ENCODE measurements at regions not wholly inside any gene's neighbourhood (a gene's known extent, or its start where the extent isn't known, plus 50 kb on each side); places are given as distances from the start of the nearest gene placed in this dataset.

DNA sequence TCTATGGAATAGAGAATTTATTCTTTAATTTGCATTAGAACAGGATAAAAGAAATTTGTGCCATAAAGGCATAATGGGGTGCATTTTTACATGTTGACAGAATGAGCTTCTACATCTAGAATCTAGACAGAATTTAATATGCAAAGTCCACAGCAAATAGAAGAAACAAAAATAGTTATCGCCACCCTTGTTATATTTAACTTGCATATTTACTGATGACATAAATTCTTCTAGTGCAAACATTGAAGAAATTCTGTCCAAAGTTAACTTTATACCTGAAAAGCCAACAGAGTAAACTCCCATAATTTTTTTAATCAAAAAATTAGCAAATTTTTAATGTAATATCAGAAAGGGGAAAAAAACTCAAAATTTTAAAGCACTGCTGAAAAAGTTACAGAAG is 213.7 kb upstream of the ALCAM start:
- no peak for DNase-seq
- 95 to 97% (median 96%) methylated on average over 1 of the region's 1 CpG for WGBS, 4 donors
- no peaks in the 10 kb centered on the region for H3K9me3 ChIP-seq (replicated peaks in 1 of 3)
- TF ChIP-seq POLR2A (IDR thresholded peaks at IDR 0.05): no peak
- TF ChIP-seq, protein P1, sequence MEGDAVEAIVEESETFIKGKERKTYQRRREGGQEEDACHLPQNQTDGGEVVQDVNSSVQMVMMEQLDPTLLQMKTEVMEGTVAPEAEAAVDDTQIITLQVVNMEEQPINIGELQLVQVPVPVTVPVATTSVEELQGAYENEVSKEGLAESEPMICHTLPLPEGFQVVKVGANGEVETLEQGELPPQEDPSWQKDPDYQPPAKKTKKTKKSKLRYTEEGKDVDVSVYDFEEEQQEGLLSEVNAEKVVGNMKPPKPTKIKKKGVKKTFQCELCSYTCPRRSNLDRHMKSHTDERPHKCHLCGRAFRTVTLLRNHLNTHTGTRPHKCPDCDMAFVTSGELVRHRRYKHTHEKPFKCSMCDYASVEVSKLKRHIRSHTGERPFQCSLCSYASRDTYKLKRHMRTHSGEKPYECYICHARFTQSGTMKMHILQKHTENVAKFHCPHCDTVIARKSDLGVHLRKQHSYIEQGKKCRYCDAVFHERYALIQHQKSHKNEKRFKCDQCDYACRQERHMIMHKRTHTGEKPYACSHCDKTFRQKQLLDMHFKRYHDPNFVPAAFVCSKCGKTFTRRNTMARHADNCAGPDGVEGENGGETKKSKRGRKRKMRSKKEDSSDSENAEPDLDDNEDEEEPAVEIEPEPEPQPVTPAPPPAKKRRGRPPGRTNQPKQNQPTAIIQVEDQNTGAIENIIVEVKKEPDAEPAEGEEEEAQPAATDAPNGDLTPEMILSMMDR (IDR thresholded peaks at IDR 0.05): no peak
- no peak overlapping the region for H3K27ac ChIP-seq
- no peaks in the 10 kb centered on the region for H3K36me3 ChIP-seq (replicated peaks in 1 of 2)
- no peaks in the 10 kb centered on the region for H3K27me3 ChIP-seq
- H3K4me3 ChIP-seq: no peak overlapping the region
- intact Hi-C loops (cut with DNase I): no loop called here
- H3K4me1 ChIP-seq (replicated peaks in 1 of 2): no peaks in the 10 kb centered on the region

DNA sequence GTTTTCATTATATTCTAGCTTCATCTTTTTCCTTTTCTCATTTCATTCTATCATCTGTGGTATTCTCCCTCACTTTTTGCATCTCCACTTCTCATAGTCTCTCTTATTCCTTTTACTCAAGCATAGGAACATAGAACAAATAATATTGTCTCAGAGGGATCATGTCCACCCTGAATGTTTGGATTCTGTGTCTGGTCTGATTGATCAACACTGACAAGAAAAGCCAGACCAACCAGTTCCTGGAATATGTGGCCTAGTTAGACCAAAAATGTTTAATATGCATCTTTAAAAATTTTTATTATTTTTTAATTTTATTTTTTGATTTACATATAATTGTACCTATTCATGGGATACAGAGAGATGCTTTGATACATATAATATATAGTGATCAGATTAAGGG is 212.0 kb upstream of the ALCAM start:
- H3K36me3 ChIP-seq (replicated peaks in 1 of 2): no peaks in the 10 kb centered on the region
- H3K9me3 ChIP-seq (replicated peaks in 1 of 3): no peaks in the 10 kb centered on the region
- no peaks in the 10 kb centered on the region for H3K27me3 ChIP-seq
- no peak overlapping the region for H3K27ac ChIP-seq
- H3K4me3 ChIP-seq: no peak overlapping the region
- intact Hi-C loops (cut with DNase I): no loop called here
- no peak for TF ChIP-seq POLR2A (IDR thresholded peaks at IDR 0.05)
- TF ChIP-seq, protein P1 (IDR thresholded peaks at IDR 0.05): no peak
- DNase-seq: no peak
- no peaks in the 10 kb centered on the region for H3K4me1 ChIP-seq (replicated peaks in 1 of 2)

DNA sequence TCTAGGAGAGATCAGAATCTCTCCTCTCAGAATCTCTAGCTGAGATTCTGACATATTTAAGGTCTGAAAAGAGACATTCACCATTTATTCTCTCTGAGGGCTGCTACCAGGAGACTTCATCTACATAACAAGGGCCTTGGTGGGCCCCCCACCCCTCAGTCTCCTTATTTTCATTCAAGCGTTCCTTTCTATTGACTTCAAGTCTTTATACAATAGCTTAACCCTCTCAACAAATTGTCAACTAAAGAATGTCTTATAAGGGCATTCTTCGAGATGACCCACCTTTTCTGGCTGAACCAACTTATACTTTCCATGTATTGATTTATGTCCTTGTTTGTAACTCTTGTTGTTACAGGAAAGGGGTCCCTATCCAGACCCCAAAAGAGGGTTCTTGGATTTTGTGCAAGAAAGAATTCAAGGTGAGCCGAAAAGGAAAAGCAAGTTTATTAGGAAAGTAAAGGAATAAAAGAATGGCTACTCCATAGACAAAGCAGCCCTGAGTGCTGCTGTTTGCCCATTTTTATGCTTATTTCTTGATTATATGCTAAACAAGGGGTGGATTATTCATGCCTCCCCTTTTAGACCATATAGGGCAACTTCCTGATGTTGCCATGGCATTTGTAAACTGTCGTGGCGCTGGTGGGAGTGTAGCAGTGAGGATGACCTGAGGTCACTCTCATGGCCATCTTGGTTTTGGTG is 209.5 kb upstream of the ALCAM start:
- intact Hi-C loops (cut with DNase I): no loop called here
- H3K27ac ChIP-seq: no peak overlapping the region
- no peak overlapping the region for H3K4me3 ChIP-seq
- H3K36me3 ChIP-seq (replicated peaks in 1 of 2): no peaks in the 10 kb centered on the region
- WGBS, 4 donors: 85 to 93% (median 89%) methylated on average over 5 of the region's 5 CpGs
- TF ChIP-seq, protein P1 (IDR thresholded peaks at IDR 0.05): no peak
- no peak for TF ChIP-seq POLR2A (IDR thresholded peaks at IDR 0.05)
- no peak for DNase-seq
- H3K27me3 ChIP-seq: no peaks in the 10 kb centered on the region
- H3K9me3 ChIP-seq (replicated peaks in 1 of 3): no peaks in the 10 kb centered on the region
- H3K4me1 ChIP-seq (replicated peaks in 1 of 2): no peaks in the 10 kb centered on the region

DNA sequence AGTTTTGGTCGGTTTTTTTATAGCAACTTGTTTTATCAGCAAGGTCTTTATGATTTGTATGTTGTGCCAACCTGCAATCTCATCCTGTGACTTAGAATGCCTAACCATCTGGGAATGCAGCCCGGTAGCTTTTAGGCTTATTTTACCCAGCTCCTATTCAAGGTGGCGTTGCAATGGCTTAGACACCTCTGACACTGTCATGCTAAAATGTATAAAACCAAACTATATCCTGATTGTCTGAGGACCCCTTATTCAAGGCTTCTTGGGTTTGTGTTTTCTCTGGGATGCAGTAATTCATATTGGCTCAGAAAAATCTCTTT is 209.0 kb upstream of the ALCAM start:
- WGBS, 4 donors: 67 to 95% (median 73%) methylated on average over 2 to 3 of the region's 3 CpGs
- Histone ChIP-seq H3K27ac (no peak overlapping the region), H3K4me3 (no peak overlapping the region), H3K4me1 (replicated peaks in 1 of 2) (no peaks in the 10 kb centered on the region), H3K27me3 (no peaks in the 10 kb centered on the region), H3K9me3 (replicated peaks in 1 of 3) (no peaks in the 10 kb centered on the region), H3K36me3 (replicated peaks in 1 of 2) (no peaks in the 10 kb centered on the region)
- TF ChIP-seq POLR2A (IDR thresholded peaks at IDR 0.05): no peak
- TF ChIP-seq, protein P1 (IDR thresholded peaks at IDR 0.05): no peak
- intact Hi-C loops (cut with DNase I): no loop called here
- peak in 1 of 7 donors; percentile 1 for DNase-seq
